ENCODE measurements at regions not wholly inside any gene's neighbourhood (a gene's known extent, or its start where the extent isn't known, plus 50 kb on each side); places are given as distances from the start of the nearest gene placed in this dataset.

GRCh38 chr22:49108636-49109315 lies 718.9 kb downstream of the BRD1 start:
- H3K9me3 ChIP-seq, result no peaks in the 10 kb centered on the region
- DNase-seq, result no peak
- H3K27ac ChIP-seq, result no peak overlapping the region
- no peak for TF ChIP-seq EP300 (IDR thresholded peaks at IDR 0.05)
- TF ChIP-seq CTCF (IDR thresholded peaks at IDR 0.05), result no peak
- TF ChIP-seq POLR2AphosphoS5 (IDR thresholded peaks at IDR 0.05), result no peak
- TF ChIP-seq POLR2A (IDR thresholded peaks at IDR 0.05), result no peak
- H3K4me1 ChIP-seq, result no peaks in the 10 kb centered on the region
- H3K4me3 ChIP-seq, result no peak overlapping the region
- intact Hi-C loops (cut with DNase I; ENCODE audit: low total_unique reads), result no loop called here
- peaks cover 0 to 69% (median 11%) of the 10 kb centered on the region in 3 donors for H3K27me3 ChIP-seq
- H3K36me3 ChIP-seq, result no peaks in the 10 kb centered on the region
- 41 to 60% (median 55%) methylated on average over 13 to 21 of the region's 21 CpGs for WGBS, 5 donors

- DNase-seq, result no peak
- no peak for TF ChIP-seq POLR2AphosphoS5 (IDR thresholded peaks at IDR 0.05)
- TF ChIP-seq CTCF (IDR thresholded peaks at IDR 0.05), result no peak
- TF ChIP-seq EP300 (IDR thresholded peaks at IDR 0.05), result no peak
- no peak for TF ChIP-seq POLR2A (IDR thresholded peaks at IDR 0.05)
Measured at GRCh38 chr22:49107961-49108530, 719.6 kb downstream of the BRD1 start.

GRCh38 chr22:49107561-49107960 lies 720.1 kb downstream of the BRD1 start:
- TF ChIP-seq CTCF (IDR thresholded peaks at IDR 0.05) (no peak), POLR2AphosphoS5 (IDR thresholded peaks at IDR 0.05) (no peak), EP300 (IDR thresholded peaks at IDR 0.05) (no peak), POLR2A (IDR thresholded peaks at IDR 0.05) (no peak)
- intact Hi-C loops (cut with DNase I; ENCODE audit: low total_unique reads), result no loop called here
- no peak overlapping the region for H3K4me3 ChIP-seq
- peaks cover 0 to 70% (median 11%) of the 10 kb centered on the region in 3 donors for H3K27me3 ChIP-seq
- 69 to 81% (median 71%) methylated on average over 8 of the region's 8 CpGs for WGBS, 5 donors
- no peak for DNase-seq
- H3K4me1 ChIP-seq, result no peaks in the 10 kb centered on the region
- no peaks in the 10 kb centered on the region for H3K9me3 ChIP-seq
- H3K36me3 ChIP-seq, result no peaks in the 10 kb centered on the region
- no peak overlapping the region for H3K27ac ChIP-seq

More at GRCh38 chr22:49107961-49108530, 719.6 kb downstream of the BRD1 start:
- Histone ChIP-seq H3K4me1 (no peaks in the 10 kb centered on the region), H3K9me3 (no peaks in the 10 kb centered on the region), H3K4me3 (no peak overlapping the region), H3K27me3 (peaks cover 0 to 72% (median 11%) of the 10 kb centered on the region in 3 donors), H3K36me3 (no peaks in the 10 kb centered on the region), H3K27ac (no peak overlapping the region)
- WGBS, 5 donors, result 74 to 90% (median 84%) methylated on average over 3 to 16 of the region's 16 CpGs
- intact Hi-C loops (cut with DNase I; ENCODE audit: low total_unique reads), result no loop called here

- intact Hi-C loops (cut with DNase I; ENCODE audit: low total_unique reads), result no loop called here
- no peaks in the 10 kb centered on the region for H3K36me3 ChIP-seq
- TF ChIP-seq POLR2A (IDR thresholded peaks at IDR 0.05) (no peak), EP300 (IDR thresholded peaks at IDR 0.05) (no peak), CTCF (IDR thresholded peaks at IDR 0.05) (no peak), POLR2AphosphoS5 (IDR thresholded peaks at IDR 0.05) (no peak)
- H3K27me3 ChIP-seq, result peaks cover 0 to 75% (median 11%) of the 10 kb centered on the region in 3 donors
- 39 to 59% (median 52%) methylated on average over 3 to 5 of the region's 5 CpGs for WGBS, 5 donors
- no peaks in the 10 kb centered on the region for H3K9me3 ChIP-seq
- no peaks in the 10 kb centered on the region for H3K4me1 ChIP-seq
- H3K4me3 ChIP-seq, result no peak overlapping the region
- H3K27ac ChIP-seq, result no peak overlapping the region
- no peak for DNase-seq
Measured at GRCh38 chr22:49106842-49107152, 720.9 kb downstream of the BRD1 start.
